ENCODE measurements at regions not wholly inside any gene's neighbourhood (a gene's known extent, or its start where the extent isn't known, plus 50 kb on each side); places are given as distances from the start of the nearest gene placed in this dataset.
"Not testable (repeated sequence)": the region's sequence is repeated elsewhere in the genome, so short reads cannot be mapped to it uniquely, and the experiment has no call there.

- DNase-seq (ENCODE audit: low read depth), result no peak
Observed at GRCh38 chr6:130610303-130610702, 216.9 kb upstream of the SMLR1 start.

- no peak for DNase-seq (ENCODE audit: low read depth)
Observed at GRCh38 chr6:130611366-130611765, 215.8 kb upstream of the SMLR1 start.

- DNase-seq (ENCODE audit: low read depth), result no peak
Observed at GRCh38 chr6:130613176-130613575, 214.0 kb upstream of the SMLR1 start.

GRCh38 chr6:130615816-130616215 is 211.4 kb upstream of the SMLR1 start:
- DNase-seq (ENCODE audit: low read depth), result no peak

- no peak for DNase-seq (ENCODE audit: low read depth)
Observed at GRCh38 chr6:130617658-130618057, 209.5 kb upstream of the SMLR1 start.

GRCh38 chr6:130618806-130619205 is 208.4 kb upstream of the SMLR1 start:
- DNase-seq (ENCODE audit: low read depth), result not testable (repeated sequence)

- no peak for DNase-seq (ENCODE audit: low read depth)
Observed at GRCh38 chr6:130620338-130620781, 206.8 kb upstream of the SMLR1 start.

GRCh38 chr6:130622142-130622541 is 205.1 kb upstream of the SMLR1 start:
- no peak for DNase-seq (ENCODE audit: low read depth)

- no peak for DNase-seq (ENCODE audit: low read depth)
Observed at GRCh38 chr6:130624046-130624445, 203.2 kb upstream of the SMLR1 start.

GRCh38 chr6:130625825-130626527 is 201.2 kb upstream of the SMLR1 start:
- no peak for DNase-seq (ENCODE audit: low read depth)

- DNase-seq (ENCODE audit: low read depth), result no peak
Observed at GRCh38 chr6:130628862-130629261, 198.3 kb upstream of the SMLR1 start.

GRCh38 chr6:130629640-130630039 is 197.6 kb upstream of the SMLR1 start:
- no peak for DNase-seq (ENCODE audit: low read depth)

GRCh38 chr6:130632277-130632676 is 194.9 kb upstream of the SMLR1 start:
- no peak for DNase-seq (ENCODE audit: low read depth)

- no peak for DNase-seq (ENCODE audit: low read depth)
Observed at GRCh38 chr6:130632897-130633296, 194.3 kb upstream of the SMLR1 start.

GRCh38 chr6:130643361-130643760 is 183.8 kb upstream of the SMLR1 start:
- DNase-seq (ENCODE audit: low read depth), result no peak

- DNase-seq (ENCODE audit: low read depth), result no peak
Observed at GRCh38 chr6:130644175-130644574, 183.0 kb upstream of the SMLR1 start.

GRCh38 chr6:130644769-130645168 is 182.4 kb upstream of the SMLR1 start:
- DNase-seq (ENCODE audit: low read depth), result not testable (repeated sequence)

GRCh38 chr6:130647246-130647645 is 180.0 kb upstream of the SMLR1 start:
- DNase-seq (ENCODE audit: low read depth), result no peak

- DNase-seq (ENCODE audit: low read depth), result no peak
Observed at GRCh38 chr6:130655586-130655985, 171.6 kb upstream of the SMLR1 start.

- DNase-seq (ENCODE audit: low read depth), result no peak
Observed at GRCh38 chr6:130661077-130661476, 166.1 kb upstream of the SMLR1 start.

GRCh38 chr6:130666786-130667185 is 160.4 kb upstream of the SMLR1 start:
- DNase-seq (ENCODE audit: low read depth), result no peak

- DNase-seq (ENCODE audit: low read depth), result no peak
Observed at GRCh38 chr6:130670142-130670541, 157.1 kb upstream of the SMLR1 start.

GRCh38 chr6:130671119-130671518 is 156.1 kb upstream of the SMLR1 start:
- no peak for DNase-seq (ENCODE audit: low read depth)

GRCh38 chr6:130671577-130671976 is 155.6 kb upstream of the SMLR1 start:
- no peak for DNase-seq (ENCODE audit: low read depth)
